SK-N-SH treated with all-trans-retinoic acid at 6 μM for 48 hours (cell line): ENCODE measurements at regions not wholly inside any gene's neighbourhood (a gene's known extent, or its start where the extent isn't known, plus 50 kb on each side); places are given as distances from the start of the nearest gene placed in this dataset.

Experiments
- ARNTL ChIP-seq: fragments of 450-650 bp; formaldehyde crosslinking; IDR thresholded peaks from 2 replicates; pipeline ENCODE4 v1.5.0; 2020; ENCODE audit warnings: low read depth, mild to moderate bottlenecking, moderate library complexity, borderline replicate concordance
- OSR1 ChIP-seq: fragments of 250-450 bp; sonication (Bioruptor Pico); IDR thresholded peaks from 2 replicates; pipeline ENCODE4 v1.8.0; 2022; ENCODE audit warnings: moderate library complexity, mild to moderate bottlenecking, inconsistent platforms
- PPARA ChIP-seq: fragments of 250-450 bp; sonication (Bioruptor Pico); IDR thresholded peaks from 2 replicates; pipeline ENCODE4 v1.5.0; 2020; ENCODE audit warnings: mild to moderate bottlenecking, borderline replicate concordance
- RARB ChIP-seq: fragments of 250-450 bp; sonication (Bioruptor Pico); IDR thresholded peaks from 2 replicates; pipeline ENCODE4 v1.8.0; 2021; ENCODE audit warnings: mild to moderate bottlenecking, moderate library complexity
- ZFP3 ChIP-seq: fragments of 250-450 bp; sonication (Bioruptor Pico); IDR thresholded peaks from 2 replicates; pipeline ENCODE4 v1.5.0; 2020; ENCODE audit warnings: mild to moderate bottlenecking, moderate library complexity
- ZNF565 ChIP-seq: fragments of 450-650 bp; formaldehyde crosslinking; conservative IDR thresholded peaks from 2 replicates; pipeline ENCODE4 v1.5.0; 2020; ENCODE audit warnings: low read depth, mild to moderate bottlenecking, moderate library complexity
- ZNF8 ChIP-seq: fragments of 450-650 bp; formaldehyde crosslinking; IDR thresholded peaks from 2 replicates; pipeline ENCODE4 v1.5.0; 2020; ENCODE audit warnings: mild to moderate bottlenecking, moderate library complexity
- TF ChIP-seq, protein P1 (sequence below): fragments of 250-450 bp; sonication (Bioruptor Pico); IDR thresholded peaks from 2 replicates; pipeline ENCODE4 v1.5.0; 2020; ENCODE audit warnings: mild to moderate bottlenecking, moderate library complexity
- TF ChIP-seq, protein P2 (sequence below): fragments of 250-450 bp; sonication (Bioruptor Pico); IDR thresholded peaks from 2 replicates; pipeline ENCODE4 v1.5.1; 2021; ENCODE audit warnings: mild to moderate bottlenecking, moderate library complexity

DNA sequence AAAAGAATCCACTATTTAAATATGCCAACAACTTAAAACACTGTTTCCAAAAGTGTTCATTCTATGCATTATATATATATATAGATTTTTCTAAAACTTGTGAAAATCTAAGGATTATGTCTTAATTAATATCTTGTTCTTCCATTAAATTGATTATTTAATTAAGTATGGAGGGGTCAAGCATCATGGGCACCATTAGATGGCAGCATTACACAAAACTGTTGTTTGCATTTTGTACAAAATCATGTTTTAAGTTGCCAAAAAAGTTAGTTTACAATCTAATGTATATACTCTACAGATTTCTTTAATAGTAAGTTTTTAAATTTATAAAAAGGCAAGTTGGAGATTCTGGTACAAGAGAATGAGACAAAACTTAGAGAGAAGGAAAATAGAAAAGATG is 213.2 kb upstream of the EDNRB start:
- TF ChIP-seq RARB (CRISPR knock-in tag) (no peak), ZFP3 (CRISPR knock-in tag) (no peak), ZNF565 (no peak), OSR1 (CRISPR knock-in tag) (no peak), ZNF8 (no peak), PPARA (CRISPR knock-in tag) (no peak), ARNTL (CRISPR knock-in tag) (no peak)
- TF ChIP-seq, protein P1, sequence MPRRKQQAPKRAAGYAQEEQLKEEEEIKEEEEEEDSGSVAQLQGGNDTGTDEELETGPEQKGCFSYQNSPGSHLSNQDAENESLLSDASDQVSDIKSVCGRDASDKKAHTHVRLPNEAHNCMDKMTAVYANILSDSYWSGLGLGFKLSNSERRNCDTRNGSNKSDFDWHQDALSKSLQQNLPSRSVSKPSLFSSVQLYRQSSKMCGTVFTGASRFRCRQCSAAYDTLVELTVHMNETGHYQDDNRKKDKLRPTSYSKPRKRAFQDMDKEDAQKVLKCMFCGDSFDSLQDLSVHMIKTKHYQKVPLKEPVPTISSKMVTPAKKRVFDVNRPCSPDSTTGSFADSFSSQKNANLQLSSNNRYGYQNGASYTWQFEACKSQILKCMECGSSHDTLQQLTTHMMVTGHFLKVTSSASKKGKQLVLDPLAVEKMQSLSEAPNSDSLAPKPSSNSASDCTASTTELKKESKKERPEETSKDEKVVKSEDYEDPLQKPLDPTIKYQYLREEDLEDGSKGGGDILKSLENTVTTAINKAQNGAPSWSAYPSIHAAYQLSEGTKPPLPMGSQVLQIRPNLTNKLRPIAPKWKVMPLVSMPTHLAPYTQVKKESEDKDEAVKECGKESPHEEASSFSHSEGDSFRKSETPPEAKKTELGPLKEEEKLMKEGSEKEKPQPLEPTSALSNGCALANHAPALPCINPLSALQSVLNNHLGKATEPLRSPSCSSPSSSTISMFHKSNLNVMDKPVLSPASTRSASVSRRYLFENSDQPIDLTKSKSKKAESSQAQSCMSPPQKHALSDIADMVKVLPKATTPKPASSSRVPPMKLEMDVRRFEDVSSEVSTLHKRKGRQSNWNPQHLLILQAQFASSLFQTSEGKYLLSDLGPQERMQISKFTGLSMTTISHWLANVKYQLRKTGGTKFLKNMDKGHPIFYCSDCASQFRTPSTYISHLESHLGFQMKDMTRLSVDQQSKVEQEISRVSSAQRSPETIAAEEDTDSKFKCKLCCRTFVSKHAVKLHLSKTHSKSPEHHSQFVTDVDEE (CRISPR knock-in tag): no peak
- TF ChIP-seq, protein P2, sequence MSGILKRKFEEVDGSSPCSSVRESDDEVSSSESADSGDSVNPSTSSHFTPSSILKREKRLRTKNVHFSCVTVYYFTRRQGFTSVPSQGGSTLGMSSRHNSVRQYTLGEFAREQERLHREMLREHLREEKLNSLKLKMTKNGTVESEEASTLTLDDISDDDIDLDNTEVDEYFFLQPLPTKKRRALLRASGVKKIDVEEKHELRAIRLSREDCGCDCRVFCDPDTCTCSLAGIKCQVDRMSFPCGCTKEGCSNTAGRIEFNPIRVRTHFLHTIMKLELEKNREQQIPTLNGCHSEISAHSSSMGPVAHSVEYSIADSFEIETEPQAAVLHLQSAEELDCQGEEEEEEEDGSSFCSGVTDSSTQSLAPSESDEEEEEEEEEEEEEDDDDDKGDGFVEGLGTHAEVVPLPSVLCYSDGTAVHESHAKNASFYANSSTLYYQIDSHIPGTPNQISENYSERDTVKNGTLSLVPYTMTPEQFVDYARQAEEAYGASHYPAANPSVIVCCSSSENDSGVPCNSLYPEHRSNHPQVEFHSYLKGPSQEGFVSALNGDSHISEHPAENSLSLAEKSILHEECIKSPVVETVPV: no peak
